ENCODE measurements at regions not wholly inside any gene's neighbourhood (a gene's known extent, or its start where the extent isn't known, plus 50 kb on each side); places are given as distances from the start of the nearest gene placed in this dataset.

DNA sequence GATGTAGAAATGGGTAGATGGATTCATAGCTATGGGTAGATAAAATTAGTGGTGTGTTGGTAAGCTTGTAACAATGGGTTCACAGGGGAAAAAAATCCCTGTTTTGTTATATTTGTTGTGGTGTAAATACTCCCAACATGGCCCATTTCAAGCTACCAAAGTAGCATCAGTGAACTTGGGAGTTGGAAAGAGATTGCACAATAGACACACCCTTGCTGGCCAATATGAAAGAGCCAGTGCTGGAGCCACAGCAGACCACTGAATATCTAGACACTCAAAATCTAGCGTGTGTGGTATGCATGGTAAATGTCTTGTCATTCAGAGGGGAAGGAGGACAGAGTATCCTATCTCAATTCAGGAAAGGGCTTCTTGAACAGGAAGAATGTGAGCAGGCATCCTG is 565.1 kb upstream of the SALL1 start:
- no peaks in the 10 kb centered on the region for H4K20me1 ChIP-seq
- no peak overlapping the region for H3K4me2 ChIP-seq

DNA sequence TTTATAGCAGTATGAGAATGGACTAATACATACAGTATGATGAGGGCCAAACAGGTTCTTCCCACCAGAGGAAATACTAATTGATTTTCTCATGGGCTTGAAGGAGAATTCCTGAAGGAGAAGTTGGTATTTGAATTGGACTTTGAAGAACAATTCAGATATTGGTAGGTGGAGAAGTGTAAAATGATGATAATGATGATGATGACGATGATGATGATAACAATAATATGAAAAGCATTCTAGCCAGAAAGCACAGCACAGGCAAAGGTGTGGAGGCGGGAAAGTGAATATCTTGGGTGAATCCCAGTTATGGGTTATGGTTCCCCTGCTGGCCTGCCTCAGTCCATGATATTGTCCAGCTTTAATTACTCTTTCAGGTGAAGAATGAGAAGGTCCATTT is 562.4 kb upstream of the SALL1 start:
- H3K4me2 ChIP-seq, result no peak overlapping the region
- H3K36me3 ChIP-seq, result no peaks in the 10 kb centered on the region
- no peaks in the 10 kb centered on the region for H3K27me3 ChIP-seq
- H3K4me1 ChIP-seq, result no peaks in the 10 kb centered on the region
- H3K4me3 ChIP-seq, result no peak overlapping the region
- H3K9ac ChIP-seq, result no peak overlapping the region
- no peak for TF ChIP-seq Cebpa-rat (IDR thresholded peaks at IDR 0.05)
- H4K20me1 ChIP-seq, result no peaks in the 10 kb centered on the region
- no peak overlapping the region for H3K27ac ChIP-seq
- no peaks in the 10 kb centered on the region for H3K9me3 ChIP-seq

More for the DNA sequence above, 565.1 kb upstream of the SALL1 start:
- H3K4me3 ChIP-seq, result no peak overlapping the region
- H3K27ac ChIP-seq, result no peak overlapping the region
- no peaks in the 10 kb centered on the region for H3K9me3 ChIP-seq
- H3K27me3 ChIP-seq, result no peaks in the 10 kb centered on the region
- H3K4me1 ChIP-seq, result no peaks in the 10 kb centered on the region
- no peaks in the 10 kb centered on the region for H3K36me3 ChIP-seq
- TF ChIP-seq Cebpa-rat (IDR thresholded peaks at IDR 0.05), result no peak
- no peak overlapping the region for H3K9ac ChIP-seq

DNA sequence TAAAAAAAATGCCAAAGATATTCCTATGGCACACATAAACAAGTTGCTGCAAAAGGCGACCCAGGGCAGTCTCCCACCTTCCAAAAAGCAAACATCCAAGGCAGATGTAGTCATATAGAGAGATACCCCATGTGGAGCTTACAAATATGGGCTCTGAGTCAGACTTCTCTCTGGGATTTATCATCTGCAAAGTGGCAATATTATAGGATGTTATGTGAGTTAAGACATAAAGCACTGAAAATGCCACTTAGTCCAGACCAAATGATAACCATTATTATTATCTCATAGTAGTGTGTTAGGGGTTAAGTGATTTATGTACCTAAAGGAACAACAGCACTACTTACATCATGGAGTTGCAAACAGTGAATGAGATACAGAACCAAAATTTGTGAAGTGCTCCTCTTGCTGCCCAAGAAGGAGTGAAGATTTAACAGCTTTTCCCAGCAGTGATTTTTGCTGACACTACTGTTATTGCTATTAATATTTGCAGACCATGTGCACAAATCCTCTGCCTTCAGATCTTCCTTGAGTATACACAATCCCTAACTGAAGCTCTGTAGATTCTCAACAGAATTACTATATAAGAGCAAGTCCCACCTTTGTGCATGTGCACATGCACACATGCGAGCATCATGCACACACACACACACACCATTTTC is 560.0 kb upstream of the SALL1 start:
- Histone ChIP-seq H3K4me1 (no peaks in the 10 kb centered on the region), H3K4me2 (no peak overlapping the region)

DNA sequence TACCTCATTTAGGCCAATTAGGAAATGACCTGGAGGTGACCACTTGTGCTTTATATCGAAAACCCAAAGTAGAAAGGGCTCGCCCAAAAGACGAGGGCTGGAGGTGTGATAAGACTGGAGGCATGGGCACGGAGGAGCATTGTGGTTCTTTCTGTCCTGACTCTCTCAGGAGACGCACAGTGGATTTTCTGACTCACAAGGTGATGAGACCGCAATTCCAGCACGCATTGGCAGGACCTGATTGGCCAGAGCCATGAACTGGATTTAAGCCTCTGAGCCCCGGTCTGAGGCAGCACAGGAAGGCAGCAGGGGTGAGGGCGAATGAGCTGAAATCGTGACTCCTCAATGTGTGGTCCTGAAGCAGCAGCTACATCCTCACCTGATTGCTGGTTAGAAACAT is 559.1 kb upstream of the SALL1 start:
- no peaks in the 10 kb centered on the region for H3K27me3 ChIP-seq
- no peaks in the 10 kb centered on the region for H3K36me3 ChIP-seq
- no peak overlapping the region for H3K4me3 ChIP-seq
- TF ChIP-seq Cebpa-rat (IDR thresholded peaks at IDR 0.05), result no peak
- peaks cover 10% of the 10 kb centered on the region for H3K9me3 ChIP-seq
- H3K27ac ChIP-seq, result no peak overlapping the region
- no peak overlapping the region for H3K4me2 ChIP-seq
- no peak overlapping the region for H3K9ac ChIP-seq
- H4K20me1 ChIP-seq, result no peaks in the 10 kb centered on the region
- no peaks in the 10 kb centered on the region for H3K4me1 ChIP-seq

More for the DNA sequence above, 560.0 kb upstream of the SALL1 start:
- no peak for TF ChIP-seq Cebpa-rat (IDR thresholded peaks at IDR 0.05)
- no peaks in the 10 kb centered on the region for H3K27me3 ChIP-seq
- H3K9ac ChIP-seq, result no peak overlapping the region
- no peak overlapping the region for H3K27ac ChIP-seq
- H3K9me3 ChIP-seq, result peaks cover 8% of the 10 kb centered on the region
- no peaks in the 10 kb centered on the region for H4K20me1 ChIP-seq
- no peak overlapping the region for H3K4me3 ChIP-seq
- H3K36me3 ChIP-seq, result no peaks in the 10 kb centered on the region

DNA sequence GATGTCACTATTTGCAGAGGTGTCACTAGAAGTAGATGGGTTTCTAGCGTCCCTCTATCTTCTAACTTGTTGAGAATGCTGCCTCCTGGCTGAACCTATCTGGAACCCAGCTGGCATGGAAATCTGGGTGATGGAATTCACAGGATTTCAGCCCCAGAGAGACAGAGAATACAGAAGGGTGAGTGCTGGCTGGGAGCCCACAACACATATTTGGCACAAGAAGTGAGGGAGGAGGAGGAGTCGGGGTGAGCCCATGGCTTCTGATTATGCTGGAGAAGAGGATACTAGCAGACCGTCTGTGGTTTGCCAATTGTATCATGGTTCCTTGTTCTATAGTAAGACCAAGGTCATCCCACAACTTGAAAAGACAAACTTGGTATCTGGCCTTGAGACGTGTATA is 557.8 kb upstream of the SALL1 start:
- peaks cover 18% of the 10 kb centered on the region for H3K9me3 ChIP-seq
- H3K36me3 ChIP-seq, result no peaks in the 10 kb centered on the region
- H3K27me3 ChIP-seq, result no peaks in the 10 kb centered on the region
- H3K9ac ChIP-seq, result no peak overlapping the region
- TF ChIP-seq Cebpa-rat (IDR thresholded peaks at IDR 0.05), result no peak
- no peaks in the 10 kb centered on the region for H4K20me1 ChIP-seq
- no peak overlapping the region for H3K4me2 ChIP-seq
- no peak overlapping the region for H3K4me3 ChIP-seq
- H3K4me1 ChIP-seq, result no peaks in the 10 kb centered on the region
- H3K27ac ChIP-seq, result no peak overlapping the region

DNA sequence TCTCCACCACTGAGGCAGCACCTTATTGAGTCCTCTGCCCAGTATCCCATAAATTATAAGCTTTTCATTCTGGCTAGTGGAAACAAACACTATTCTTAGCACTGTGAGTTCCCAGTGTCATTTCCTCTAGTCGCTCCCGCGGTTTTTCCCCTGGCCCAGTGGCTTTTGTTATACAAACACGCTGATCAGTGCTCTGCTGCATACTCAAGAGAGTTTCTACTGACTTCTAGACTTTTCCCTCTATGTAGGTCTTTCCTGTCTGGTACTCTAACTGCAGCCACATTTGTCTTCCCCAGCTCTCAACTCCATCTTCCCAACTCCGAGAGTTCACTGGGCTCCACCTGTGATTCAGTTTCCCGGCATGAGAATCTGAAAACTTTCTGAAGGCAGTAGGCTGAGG is 556.6 kb upstream of the SALL1 start:
- H3K4me2 ChIP-seq, result no peak overlapping the region

DNA sequence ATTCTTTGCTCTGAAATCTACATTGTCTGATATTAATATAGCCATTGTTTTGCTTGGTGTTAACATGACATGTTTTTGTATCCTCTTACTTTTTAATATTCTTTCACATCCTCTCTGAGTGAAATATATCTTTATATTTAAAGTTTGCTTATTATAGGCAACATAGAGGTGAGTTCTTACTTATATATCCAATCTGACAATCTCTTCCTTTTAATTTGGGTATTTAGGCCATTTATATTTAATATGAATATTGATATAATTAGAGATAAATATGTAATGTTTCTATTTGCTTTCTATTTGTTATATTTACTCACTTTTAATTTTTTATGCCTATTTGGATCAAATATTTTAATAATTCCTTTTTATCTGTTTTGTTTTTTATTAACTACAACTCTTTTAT is 554.1 kb upstream of the SALL1 start:
- Histone ChIP-seq H3K4me2 (no peak overlapping the region), H3K4me1 (no peaks in the 10 kb centered on the region), H4K20me1 (no peaks in the 10 kb centered on the region), H3K27ac (no peak overlapping the region), H3K9ac (no peak overlapping the region), H3K36me3 (no peaks in the 10 kb centered on the region), H3K27me3 (no peaks in the 10 kb centered on the region), H3K9me3 (peaks cover 21% of the 10 kb centered on the region), H3K4me3 (no peak overlapping the region)
- no peak for TF ChIP-seq Cebpa-rat (IDR thresholded peaks at IDR 0.05)

More for the DNA sequence above, 556.6 kb upstream of the SALL1 start:
- H3K4me1 ChIP-seq, result no peaks in the 10 kb centered on the region
- H3K27me3 ChIP-seq, result no peaks in the 10 kb centered on the region
- no peak overlapping the region for H3K4me3 ChIP-seq
- no peak overlapping the region for H3K27ac ChIP-seq
- no peak overlapping the region for H3K9ac ChIP-seq
- no peaks in the 10 kb centered on the region for H3K36me3 ChIP-seq
- H4K20me1 ChIP-seq, result no peaks in the 10 kb centered on the region
- H3K9me3 ChIP-seq, result peaks cover 21% of the 10 kb centered on the region
- no peak for TF ChIP-seq Cebpa-rat (IDR thresholded peaks at IDR 0.05)

DNA sequence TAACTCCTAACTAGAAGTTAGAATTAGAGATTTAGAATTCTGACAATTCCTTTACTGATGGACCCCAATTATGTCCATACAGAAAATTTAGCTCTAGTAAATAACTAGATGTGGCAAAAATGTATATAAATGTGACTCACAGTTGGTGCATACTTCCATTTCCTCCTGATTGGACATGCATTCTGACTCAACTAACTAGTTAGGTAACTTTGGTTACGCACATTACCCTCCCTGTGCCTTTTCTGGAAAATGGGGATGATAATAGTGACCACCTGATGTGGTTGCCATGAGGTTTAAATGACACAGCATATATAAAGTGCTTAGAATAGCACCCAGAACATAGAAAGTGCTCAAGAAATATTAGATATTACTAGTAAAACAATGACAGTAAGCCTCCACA is 550.0 kb upstream of the SALL1 start:
- Histone ChIP-seq H3K9ac (no peak overlapping the region), H4K20me1 (no peaks in the 10 kb centered on the region), H3K4me3 (no peak overlapping the region), H3K27ac (no peak overlapping the region), H3K9me3 (peaks cover 13% of the 10 kb centered on the region), H3K27me3 (no peaks in the 10 kb centered on the region), H3K4me1 (no peaks in the 10 kb centered on the region), H3K4me2 (no peak overlapping the region), H3K36me3 (no peaks in the 10 kb centered on the region)
- TF ChIP-seq Cebpa-rat (IDR thresholded peaks at IDR 0.05), result no peak

DNA sequence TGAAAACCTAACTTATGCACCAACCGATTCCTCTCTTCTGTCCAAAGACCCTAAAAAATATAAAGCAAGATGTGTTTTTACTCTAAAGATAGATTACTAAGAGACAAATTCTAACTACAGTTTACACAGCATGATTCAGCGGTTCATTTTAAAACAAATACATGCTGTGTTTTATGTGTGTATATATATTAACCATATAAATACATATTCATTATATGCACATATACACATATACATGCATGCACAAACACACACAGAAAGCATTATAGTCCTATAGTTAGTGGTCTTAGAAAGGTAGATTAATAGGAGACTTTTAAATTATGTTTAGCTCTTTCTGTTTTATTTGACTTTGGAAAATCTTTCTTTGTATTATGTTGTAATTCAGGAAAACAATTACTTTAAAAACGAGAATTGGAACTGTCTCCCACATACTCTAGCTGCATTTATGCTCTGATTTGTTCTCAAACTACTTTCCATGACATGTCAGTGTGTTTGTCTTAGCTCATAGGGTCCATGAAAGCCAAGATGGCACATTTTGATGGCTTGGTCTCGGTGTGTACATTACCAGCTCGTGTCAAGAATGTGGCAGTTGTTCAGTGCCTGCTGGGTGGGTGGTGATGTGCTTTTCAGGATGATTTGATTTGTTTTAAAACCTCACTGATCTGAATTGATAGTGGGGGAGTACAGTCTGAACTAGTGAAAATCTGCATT is 548.8 kb upstream of the SALL1 start:
- H3K4me2 ChIP-seq, result no peak overlapping the region
- no peaks in the 10 kb centered on the region for H3K27me3 ChIP-seq
- H3K9me3 ChIP-seq, result peaks cover 10% of the 10 kb centered on the region
- H3K27ac ChIP-seq, result no peak overlapping the region
- no peak overlapping the region for H3K9ac ChIP-seq
- no peaks in the 10 kb centered on the region for H4K20me1 ChIP-seq
- H3K4me1 ChIP-seq, result no peaks in the 10 kb centered on the region
- no peak for TF ChIP-seq Cebpa-rat (IDR thresholded peaks at IDR 0.05)
- H3K36me3 ChIP-seq, result no peaks in the 10 kb centered on the region
- no peak overlapping the region for H3K4me3 ChIP-seq

DNA sequence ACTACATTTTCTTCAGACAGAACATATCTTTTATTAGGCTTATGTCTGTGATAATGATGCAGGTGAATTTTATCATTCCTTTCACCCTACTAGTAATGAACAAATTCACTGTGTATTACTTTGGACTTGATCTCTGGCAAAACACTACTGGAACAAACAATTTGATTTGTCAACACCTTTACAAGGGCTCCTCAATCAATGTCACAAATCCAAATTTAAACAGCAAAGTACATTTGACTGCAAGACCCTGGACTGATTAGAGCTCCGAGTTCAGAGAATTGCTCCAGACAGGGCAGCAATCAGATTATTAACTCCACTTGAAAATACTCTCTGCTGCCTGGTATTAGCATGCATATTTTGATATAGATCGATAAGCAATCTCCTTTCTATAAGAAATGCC is 547.6 kb upstream of the SALL1 start:
- no peak for TF ChIP-seq Cebpa-rat (IDR thresholded peaks at IDR 0.05)

More for the DNA sequence above, 547.6 kb upstream of the SALL1 start:
- H3K9me3 ChIP-seq, result peaks cover under 1% of the 10 kb centered on the region; the same call in 1 of the 2 replicates
- no peaks in the 10 kb centered on the region for H4K20me1 ChIP-seq
- H3K4me2 ChIP-seq, result no peak overlapping the region
- H3K27me3 ChIP-seq, result no peaks in the 10 kb centered on the region
- H3K4me1 ChIP-seq, result no peaks in the 10 kb centered on the region
- no peak overlapping the region for H3K9ac ChIP-seq
- H3K36me3 ChIP-seq, result no peaks in the 10 kb centered on the region
- H3K27ac ChIP-seq, result no peak overlapping the region
- no peak overlapping the region for H3K4me3 ChIP-seq
